ENCODE measurements at regions not wholly inside any gene's neighbourhood (a gene's known extent, or its start where the extent isn't known, plus 50 kb on each side); places are given as distances from the start of the nearest gene placed in this dataset.

DNA sequence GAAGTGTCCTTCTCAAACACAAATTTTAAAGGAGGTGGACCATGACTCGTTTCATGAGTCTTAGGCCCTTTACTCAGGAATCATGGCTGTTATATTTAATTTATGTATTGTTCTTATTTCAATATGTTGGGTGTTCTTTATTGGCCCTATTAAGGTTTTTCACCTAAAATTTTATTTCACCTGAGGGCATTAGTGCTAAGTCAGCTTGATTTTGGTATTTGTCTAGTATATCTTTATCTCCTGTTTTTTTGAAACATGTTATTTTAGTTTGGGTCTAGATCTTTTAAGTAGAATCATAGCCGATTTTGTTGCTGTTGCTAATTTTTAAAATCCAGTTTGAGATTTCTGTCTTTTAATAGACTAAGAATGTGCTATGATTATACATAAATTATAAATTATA, 430.4 kb downstream of the RPS6KC1 start:
- H3K27ac ChIP-seq: no peak overlapping the region
- H3K9me2 ChIP-seq (replicated peaks; ENCODE audit: insufficient read depth): no peaks in the 10 kb centered on the region
- H3K9me3 ChIP-seq (ENCODE audit: low read depth): no peaks in the 10 kb centered on the region
- no peak for DNase-seq (ENCODE audit: low spot score)
- no peaks in the 10 kb centered on the region for H3K4me1 ChIP-seq (ENCODE audit: insufficient read depth)
- no peaks in the 10 kb centered on the region for H3K79me2 ChIP-seq
- no peaks in the 10 kb centered on the region for H3K27me3 ChIP-seq
- H3K4me3 ChIP-seq: no peak overlapping the region
- no peaks in the 10 kb centered on the region for H3K36me3 ChIP-seq (replicated peaks; ENCODE audit: insufficient read depth, low read depth)
- 95% methylated on average over 2 of the region's 2 CpGs for WGBS (ENCODE audit: low lambda C conversion rate, missing lambda C conversion rate)
- no peak for TF ChIP-seq CTCF (IDR thresholded peaks at IDR 0.05; ENCODE audit: poor library complexity)
- no peak for TF ChIP-seq EZH2 (IDR thresholded peaks at IDR 0.05; ENCODE audit: borderline replicate concordance)
- TF ChIP-seq EZH2phosphoT487 (IDR thresholded peaks at IDR 0.05; ENCODE audit: low read depth, severe bottlenecking, unreplicated experiment): no peak
- H4K20me1 ChIP-seq (ENCODE audit: insufficient read depth, poor library complexity, severe bottlenecking): no peaks in the 10 kb centered on the region
- no peak overlapping the region for H2AFZ ChIP-seq
- H3K4me2 ChIP-seq: no peak overlapping the region

DNA sequence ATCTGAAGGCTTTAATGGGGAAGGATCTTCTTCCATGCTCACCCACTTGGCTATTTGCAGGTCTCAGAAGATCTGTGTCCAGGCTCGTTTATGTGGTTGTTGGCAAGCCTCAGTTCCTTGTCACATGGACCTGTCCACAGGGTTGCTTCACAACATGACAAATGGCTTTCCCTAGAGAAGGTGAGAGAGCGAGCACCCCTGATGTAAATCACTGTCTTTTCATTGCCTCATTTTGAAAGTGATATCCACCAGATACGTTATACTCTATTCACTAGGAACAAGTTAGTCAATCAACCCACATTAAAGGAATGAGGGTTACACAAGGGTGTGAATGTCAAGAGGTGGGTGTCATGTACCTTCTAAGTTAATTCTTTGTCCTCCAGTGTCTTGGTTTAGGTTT, 433.3 kb downstream of the RPS6KC1 start:
- H3K9me2 ChIP-seq (replicated peaks; ENCODE audit: insufficient read depth): no peaks in the 10 kb centered on the region
- no peak overlapping the region for H3K4me3 ChIP-seq
- TF ChIP-seq EZH2phosphoT487 (IDR thresholded peaks at IDR 0.05; ENCODE audit: low read depth, severe bottlenecking, unreplicated experiment) (no peak), EZH2 (IDR thresholded peaks at IDR 0.05; ENCODE audit: borderline replicate concordance) (no peak), CTCF (IDR thresholded peaks at IDR 0.05; ENCODE audit: poor library complexity) (no peak)
- no peaks in the 10 kb centered on the region for H3K9me3 ChIP-seq (ENCODE audit: low read depth)
- no peak overlapping the region for H3K4me2 ChIP-seq
- H3K4me1 ChIP-seq (ENCODE audit: insufficient read depth): no peaks in the 10 kb centered on the region
- 79% methylated on average over 3 of the region's 3 CpGs for WGBS (ENCODE audit: low lambda C conversion rate, missing lambda C conversion rate)
- H3K79me2 ChIP-seq: no peaks in the 10 kb centered on the region
- H3K27ac ChIP-seq: no peak overlapping the region
- no peaks in the 10 kb centered on the region for H3K27me3 ChIP-seq
- DNase-seq (ENCODE audit: low spot score): no peak
- H4K20me1 ChIP-seq (ENCODE audit: insufficient read depth, poor library complexity, severe bottlenecking): no peaks in the 10 kb centered on the region
- H3K36me3 ChIP-seq (replicated peaks; ENCODE audit: insufficient read depth, low read depth): no peaks in the 10 kb centered on the region
- H2AFZ ChIP-seq: no peak overlapping the region

- no peak overlapping the region for H3K4me3 ChIP-seq
- no peaks in the 10 kb centered on the region for H3K79me2 ChIP-seq
- WGBS (ENCODE audit: low lambda C conversion rate, missing lambda C conversion rate): 85% methylated on average over 1 of the region's 1 CpG
- no peaks in the 10 kb centered on the region for H3K4me1 ChIP-seq (ENCODE audit: insufficient read depth)
- no peak overlapping the region for H2AFZ ChIP-seq
- no peaks in the 10 kb centered on the region for H3K27me3 ChIP-seq
- no peaks in the 10 kb centered on the region for H3K9me2 ChIP-seq (replicated peaks; ENCODE audit: insufficient read depth)
- H3K9me3 ChIP-seq (ENCODE audit: low read depth): no peaks in the 10 kb centered on the region
- no peaks in the 10 kb centered on the region for H3K36me3 ChIP-seq (replicated peaks; ENCODE audit: insufficient read depth, low read depth)
- no peak for DNase-seq (ENCODE audit: low spot score)
- H3K27ac ChIP-seq: no peak overlapping the region
- no peaks in the 10 kb centered on the region for H4K20me1 ChIP-seq (ENCODE audit: insufficient read depth, poor library complexity, severe bottlenecking)
- TF ChIP-seq EZH2 (IDR thresholded peaks at IDR 0.05; ENCODE audit: borderline replicate concordance): no peak
- no peak for TF ChIP-seq EZH2phosphoT487 (IDR thresholded peaks at IDR 0.05; ENCODE audit: low read depth, severe bottlenecking, unreplicated experiment)
- H3K4me2 ChIP-seq: no peak overlapping the region
Observed at GRCh38 chr1:213484758-213485157, 433.7 kb downstream of the RPS6KC1 start.

DNA sequence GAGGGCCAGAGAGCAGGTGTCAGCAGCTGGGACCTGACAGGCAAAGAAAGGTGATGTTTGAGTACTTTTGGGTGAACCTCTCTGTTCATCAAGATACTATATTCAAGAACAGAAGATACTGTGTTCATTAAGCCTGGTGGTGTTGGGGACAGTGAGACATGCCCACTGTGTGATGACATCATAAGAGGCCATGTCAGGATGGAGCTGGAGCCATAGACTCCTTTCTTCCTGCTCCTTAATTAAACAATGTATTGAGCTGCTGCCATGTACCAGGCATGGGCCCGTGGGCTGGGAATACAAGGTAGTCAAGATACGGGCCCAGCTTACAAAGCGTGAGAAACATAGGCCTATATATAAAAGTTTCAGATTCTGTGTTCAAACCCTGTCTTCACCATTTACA, 435.4 kb downstream of the RPS6KC1 start:
- no peak overlapping the region for H3K4me3 ChIP-seq
- no peaks in the 10 kb centered on the region for H3K4me1 ChIP-seq (ENCODE audit: insufficient read depth)
- H4K20me1 ChIP-seq (ENCODE audit: insufficient read depth, poor library complexity, severe bottlenecking): no peaks in the 10 kb centered on the region
- TF ChIP-seq CTCF (IDR thresholded peaks at IDR 0.05; ENCODE audit: poor library complexity): no peak
- no peak for TF ChIP-seq EZH2 (IDR thresholded peaks at IDR 0.05; ENCODE audit: borderline replicate concordance)
- no peak for TF ChIP-seq EZH2phosphoT487 (IDR thresholded peaks at IDR 0.05; ENCODE audit: low read depth, severe bottlenecking, unreplicated experiment)
- H3K36me3 ChIP-seq (replicated peaks; ENCODE audit: insufficient read depth, low read depth): no peaks in the 10 kb centered on the region
- WGBS (ENCODE audit: low lambda C conversion rate, missing lambda C conversion rate): 83% methylated on average over 3 of the region's 3 CpGs
- no peak overlapping the region for H3K4me2 ChIP-seq
- no peaks in the 10 kb centered on the region for H3K9me2 ChIP-seq (replicated peaks; ENCODE audit: insufficient read depth)
- no peak overlapping the region for H2AFZ ChIP-seq
- H3K79me2 ChIP-seq: no peaks in the 10 kb centered on the region
- H3K27me3 ChIP-seq: no peaks in the 10 kb centered on the region
- DNase-seq (ENCODE audit: low spot score): no peak
- no peak overlapping the region for H3K27ac ChIP-seq
- H3K9me3 ChIP-seq (ENCODE audit: low read depth): no peaks in the 10 kb centered on the region

Measured in hepatocyte (in vitro differentiated cells).